Globus pallidus (tissue), 1 donor: ENCODE measurements at regions not wholly inside any gene's neighbourhood (a gene's known extent, or its start where the extent isn't known, plus 50 kb on each side); places are given as distances from the start of the nearest gene placed in this dataset.
A peak's percentile ranks its signal among the peaks of the same experiment; 100 is the strongest.
"Not testable (repeated sequence)": the region's sequence is repeated elsewhere in the genome, so short reads cannot be mapped to it uniquely, and the experiment has no call there.

Experiments
- DNase-seq: peaks from one replicate; pipeline ENCODE4 v3.0.0-alpha.2; 2015; ENCODE audit warnings: low spot score

DNA sequence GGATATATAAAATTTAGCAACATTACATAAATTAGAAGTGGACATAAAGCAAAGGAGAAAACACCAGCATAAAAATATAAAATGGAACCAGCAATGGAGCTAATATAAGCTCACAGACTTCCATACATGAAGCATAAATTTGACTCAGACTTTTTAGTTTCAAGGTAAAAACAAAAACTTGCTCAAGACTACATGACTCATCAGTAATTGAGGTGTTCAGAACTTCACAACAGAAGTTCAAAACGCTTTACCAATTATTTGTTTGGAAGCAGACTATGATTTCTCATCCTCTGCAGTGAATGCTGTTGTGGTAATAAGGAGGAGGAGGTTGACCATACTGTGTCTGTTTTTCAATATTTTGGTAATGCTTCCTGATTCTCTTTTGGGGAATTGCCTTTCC lies 192.0 kb upstream of the MEIS1 start:
- DNase-seq, result not testable (repeated sequence)

DNA sequence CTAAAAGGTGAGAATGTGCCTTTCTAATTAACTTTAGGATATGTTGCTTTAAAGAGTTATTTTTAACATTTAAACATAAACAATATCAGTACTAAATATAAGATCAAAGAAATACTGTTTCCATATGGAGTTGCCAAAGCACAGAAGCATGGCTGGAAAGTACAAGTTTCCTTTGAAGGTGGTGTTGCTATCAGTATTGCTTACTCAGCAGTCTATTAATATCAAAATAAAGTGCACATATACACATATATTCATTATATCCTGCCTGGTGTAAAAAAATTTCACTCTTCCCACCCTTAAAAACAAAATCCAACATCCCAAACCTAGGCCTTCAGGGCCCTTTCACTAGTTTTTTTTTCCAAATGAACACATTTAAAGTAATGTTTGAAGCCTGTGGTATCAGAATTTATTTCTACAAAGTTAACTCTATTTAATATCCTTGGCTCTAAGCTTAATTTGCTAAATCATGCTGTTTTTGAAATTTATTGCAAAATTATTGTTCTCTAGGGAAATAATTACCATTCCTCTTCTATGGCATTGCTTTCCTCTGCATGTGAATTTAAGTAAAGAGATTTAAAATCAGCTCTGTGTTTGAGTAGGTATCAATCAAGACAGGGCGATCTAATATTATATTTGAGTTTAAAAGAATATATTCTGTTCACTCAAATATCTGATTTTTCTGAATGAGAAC lies 192.7 kb upstream of the MEIS1 start:
- no peak for DNase-seq

DNA sequence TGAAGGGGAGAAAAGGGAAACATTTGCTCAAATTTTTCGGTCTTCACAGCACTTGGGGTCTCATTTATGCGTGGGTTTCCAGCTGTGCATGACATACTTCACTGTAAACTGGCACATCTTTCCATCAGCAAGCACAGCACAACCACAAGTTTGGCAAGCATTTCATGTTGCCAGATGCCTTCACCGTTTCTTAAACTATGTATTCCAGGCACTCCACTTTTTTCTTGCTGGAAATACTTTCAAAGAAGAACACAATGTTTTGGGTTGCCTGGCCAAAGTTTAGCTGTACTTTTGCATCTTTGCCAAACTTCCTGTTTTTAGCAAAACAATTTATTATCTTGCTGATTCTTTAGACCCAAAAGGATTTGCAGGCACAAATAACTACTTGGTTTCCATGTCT lies 194.6 kb upstream of the MEIS1 start:
- peak; percentile 31 for DNase-seq

DNA sequence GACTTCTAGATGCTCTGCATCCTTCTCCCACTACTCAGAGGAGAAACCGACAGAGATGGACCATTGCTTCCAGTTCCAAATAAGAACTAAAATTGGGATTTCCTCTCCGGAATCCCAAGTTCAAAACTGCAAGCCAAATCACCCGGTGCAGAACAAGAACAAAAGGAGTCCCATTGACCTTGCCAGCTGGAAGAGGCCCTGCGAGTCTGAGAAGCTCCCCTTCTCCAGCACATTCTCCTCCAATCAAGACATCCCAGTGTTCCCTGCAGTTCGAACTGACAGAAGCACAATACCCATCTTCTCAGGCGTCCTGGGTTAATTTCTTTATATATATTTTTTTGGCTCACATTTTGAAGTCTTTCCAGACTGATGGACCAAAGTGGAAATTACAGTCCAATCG lies 195.3 kb upstream of the MEIS1 start:
- peak; percentile 40 for DNase-seq

DNA sequence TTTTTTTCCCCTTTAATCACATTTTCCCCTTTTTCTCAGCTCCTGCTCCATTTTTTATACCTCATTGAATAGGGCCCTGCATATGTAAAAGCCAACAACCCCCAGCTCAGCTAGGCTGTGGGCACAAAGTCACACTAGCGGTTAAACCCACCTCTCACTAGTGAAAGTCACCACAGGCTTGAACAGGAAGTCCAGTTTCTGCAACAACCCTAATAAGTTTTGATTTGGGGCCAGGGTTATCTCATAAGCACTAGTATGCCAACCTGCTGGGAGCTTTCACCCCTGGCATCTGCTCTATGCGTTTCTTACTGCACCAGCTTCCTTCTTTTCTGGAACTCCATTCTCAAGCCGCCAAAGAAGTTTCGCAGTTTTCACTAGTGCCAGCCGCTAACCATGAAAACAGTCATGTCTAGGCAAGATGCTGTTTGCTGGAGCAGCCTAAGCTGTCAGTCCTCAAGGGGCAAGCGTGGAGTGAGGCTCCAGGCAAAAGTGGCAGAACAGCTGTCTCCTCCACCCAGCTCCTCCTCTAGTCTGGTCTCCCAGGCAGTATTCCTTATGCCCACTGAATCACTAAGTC lies 197.0 kb upstream of the MEIS1 start:
- no peak for DNase-seq

DNA sequence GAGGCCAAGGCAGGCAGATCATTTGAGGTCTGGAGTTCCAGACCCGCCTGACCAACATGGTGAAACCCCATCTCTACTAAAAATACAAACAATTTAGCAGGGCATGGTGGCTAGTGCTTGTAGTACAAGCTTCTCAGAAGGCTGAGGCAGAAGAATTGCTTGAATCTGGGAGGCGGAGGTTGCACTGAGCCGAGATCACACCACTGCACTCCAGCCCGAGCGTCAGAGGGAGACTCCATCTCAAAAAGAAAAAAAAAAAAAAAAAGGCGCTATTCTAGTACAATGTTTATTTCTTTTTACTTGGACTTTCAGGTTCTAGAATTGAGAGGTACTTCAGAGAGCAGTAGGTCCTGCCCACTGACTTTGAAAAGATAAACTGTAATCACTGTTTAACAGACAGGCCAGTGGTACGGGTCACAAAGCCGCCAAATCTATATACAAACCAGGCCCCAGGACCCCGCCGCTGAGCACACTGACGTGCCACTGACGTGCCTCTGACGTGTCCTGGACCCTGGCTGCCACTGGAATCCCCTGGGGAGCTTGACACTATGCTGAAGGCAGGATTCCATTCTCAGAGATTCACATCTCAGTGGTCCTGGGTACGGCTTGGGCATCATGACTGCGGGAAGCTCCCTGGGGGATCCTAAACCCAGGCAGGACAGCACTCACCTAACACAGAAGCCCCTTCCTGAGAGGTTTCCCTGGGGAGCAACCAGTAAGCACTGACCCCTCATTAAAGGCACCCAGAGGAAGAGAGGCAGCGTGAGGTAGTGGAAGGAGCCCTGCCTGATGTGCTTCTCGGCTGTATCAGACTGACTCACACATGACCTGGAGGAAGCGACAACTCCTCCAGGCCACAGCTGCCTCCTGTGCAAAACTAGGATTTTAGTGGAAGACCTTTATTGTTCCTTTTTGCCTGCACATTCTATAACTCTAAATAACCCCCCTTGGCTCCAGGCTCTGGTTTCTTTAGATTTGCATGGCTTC lies 197.8 kb upstream of the MEIS1 start:
- no peak for DNase-seq

DNA sequence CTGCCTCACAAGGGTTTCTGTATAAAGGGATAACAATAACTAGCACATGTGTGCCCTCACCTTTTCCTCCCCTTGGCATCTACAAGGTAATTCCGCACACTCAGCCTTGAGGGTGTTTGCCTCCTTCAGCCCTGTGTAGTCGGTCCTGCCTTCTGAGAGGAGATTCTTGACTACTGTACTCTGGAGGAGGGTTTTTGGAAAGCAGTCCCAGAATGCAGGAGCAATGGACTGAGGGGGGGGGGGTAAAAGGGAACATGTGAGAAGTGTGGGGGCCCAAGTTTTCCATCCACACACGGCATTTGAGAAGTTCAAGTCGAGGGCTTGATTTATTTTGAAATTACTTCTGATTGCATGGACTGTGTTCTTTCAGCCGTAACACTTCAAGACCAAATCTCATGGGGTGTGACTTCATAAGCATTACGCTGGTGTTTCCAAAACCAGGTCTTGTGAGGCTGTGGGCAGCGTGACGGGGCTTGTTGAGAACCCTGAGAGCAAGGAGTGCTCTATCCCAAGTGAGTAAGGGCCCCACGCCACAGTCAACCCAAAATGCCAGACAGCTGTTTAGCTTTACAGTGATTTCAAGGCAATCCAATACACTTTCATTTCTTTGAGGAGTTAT lies 198.7 kb upstream of the MEIS1 start:
- no peak for DNase-seq

DNA sequence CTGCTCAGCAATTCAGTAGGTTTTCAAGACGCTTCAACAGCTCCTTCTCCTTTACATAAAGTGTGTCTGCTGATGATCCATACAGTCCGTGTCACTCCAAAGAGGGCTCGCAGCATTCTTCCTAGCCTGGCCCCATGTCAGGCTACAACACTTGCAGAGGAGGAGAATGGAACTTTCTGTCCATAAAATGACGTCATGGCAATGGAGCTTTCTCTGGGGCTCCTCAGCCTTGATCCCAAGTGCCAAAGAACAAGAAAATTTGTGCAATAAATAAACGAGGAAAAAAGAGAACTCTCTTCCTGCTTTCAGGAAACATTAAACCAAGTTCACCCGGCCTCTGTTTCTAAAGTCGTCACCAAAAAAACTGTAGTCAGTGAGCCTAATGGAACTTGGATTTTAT lies 199.5 kb upstream of the MEIS1 start:
- DNase-seq, result no peak

DNA sequence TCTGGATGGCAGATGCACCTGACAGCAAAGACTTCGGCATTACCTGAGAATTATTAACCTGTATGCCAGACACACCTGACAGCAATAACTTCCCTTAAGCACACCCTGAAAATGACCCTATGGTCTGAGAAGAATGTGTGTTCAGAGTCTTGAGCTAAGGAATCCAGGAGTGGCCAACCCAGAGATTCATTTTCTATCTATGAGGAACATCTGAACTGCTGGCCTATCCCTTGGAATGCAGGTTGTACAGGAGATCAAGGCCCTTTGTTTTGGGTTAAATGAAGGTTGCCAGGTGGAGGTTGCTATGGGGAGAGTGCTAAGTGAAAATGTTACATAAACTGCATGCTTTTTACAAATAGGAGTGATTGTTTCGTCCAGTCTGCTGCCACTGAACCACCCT lies 200.9 kb upstream of the MEIS1 start:
- no peak for DNase-seq

DNA sequence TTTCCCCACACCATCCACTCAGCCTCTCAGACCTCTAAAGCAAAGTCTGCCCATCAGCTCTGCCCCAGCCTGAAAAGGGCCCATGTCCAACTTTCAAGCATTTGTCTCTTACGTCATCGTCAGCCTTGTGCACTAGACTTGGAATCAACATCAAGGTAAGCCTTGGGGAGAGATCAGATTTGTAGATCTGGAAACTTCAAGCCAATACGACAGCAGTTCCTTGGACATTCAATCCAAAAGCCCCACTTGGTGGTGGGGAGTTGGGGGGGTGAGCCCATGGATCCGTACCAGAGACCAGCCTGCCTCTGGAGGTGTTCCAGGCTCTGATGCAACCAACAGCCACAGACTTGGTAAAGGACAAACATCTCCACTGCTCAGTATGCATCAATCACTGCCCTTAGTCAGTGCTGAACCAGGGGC lies 206.8 kb upstream of the MEIS1 start:
- DNase-seq, result no peak

DNA sequence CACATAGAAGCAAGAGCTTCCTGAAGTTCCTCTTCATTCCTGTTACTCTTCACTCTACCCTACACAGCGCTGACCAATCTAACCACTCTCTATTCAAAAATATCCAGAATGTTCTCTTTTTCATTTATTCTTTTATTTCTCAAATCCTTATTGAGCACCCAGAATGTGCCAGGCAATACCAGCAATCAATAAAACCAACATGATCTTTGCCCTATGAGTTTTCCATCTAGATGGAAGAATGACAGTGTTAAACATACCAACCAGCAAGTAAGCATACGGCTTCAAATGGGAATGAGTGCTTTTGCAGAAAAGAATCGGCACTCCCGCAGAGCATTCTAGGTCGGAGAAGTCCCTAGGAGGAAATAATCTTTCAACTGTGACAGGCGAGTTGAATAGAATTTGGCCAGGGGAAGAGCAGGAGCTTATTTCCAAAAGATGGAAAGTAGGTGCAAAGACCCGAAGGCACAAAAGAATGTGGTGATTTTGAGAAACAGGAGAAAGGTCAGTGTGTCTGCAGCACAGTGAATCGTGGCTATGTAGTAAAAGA lies 217.8 kb upstream of the MEIS1 start:
- no peak for DNase-seq

DNA sequence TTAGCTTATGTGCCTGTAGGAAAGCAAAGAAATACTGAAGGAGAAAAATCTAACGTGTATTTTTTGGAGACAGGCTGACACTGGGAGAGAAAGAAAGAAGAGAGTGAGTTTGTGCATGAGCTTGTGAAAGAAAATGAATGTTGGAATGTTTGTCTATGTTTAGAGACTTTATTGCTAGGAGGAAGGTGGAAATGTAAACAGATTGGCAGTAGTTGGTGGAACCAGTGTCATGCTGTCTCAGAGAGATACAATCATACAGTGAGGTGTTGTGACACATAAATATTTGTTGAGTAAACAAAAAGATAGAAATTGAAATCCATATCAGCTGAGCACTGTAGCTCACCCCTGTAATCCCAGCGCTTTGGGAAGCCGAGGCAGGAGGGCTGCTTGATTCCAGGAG lies 222.2 kb upstream of the MEIS1 start:
- DNase-seq, result no peak

DNA sequence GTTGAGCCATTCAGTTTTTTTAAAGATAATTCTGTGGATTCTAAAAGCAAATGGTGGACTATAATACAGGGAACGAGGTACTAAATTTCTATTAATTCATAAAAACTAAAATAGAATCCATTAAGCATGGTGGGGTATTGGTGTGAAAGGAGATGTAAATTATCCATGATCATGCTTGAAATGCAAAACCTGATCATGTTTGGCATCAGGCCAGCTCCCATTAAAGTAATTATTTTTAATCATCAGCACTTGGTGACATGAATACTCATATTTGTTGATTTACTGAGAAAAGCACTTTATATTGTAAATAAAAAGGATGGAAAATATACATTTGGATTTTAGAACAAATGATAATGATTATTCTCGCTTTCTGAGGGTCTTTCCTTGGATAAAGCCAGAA lies 232.3 kb upstream of the MEIS1 start:
- no peak for DNase-seq

DNA sequence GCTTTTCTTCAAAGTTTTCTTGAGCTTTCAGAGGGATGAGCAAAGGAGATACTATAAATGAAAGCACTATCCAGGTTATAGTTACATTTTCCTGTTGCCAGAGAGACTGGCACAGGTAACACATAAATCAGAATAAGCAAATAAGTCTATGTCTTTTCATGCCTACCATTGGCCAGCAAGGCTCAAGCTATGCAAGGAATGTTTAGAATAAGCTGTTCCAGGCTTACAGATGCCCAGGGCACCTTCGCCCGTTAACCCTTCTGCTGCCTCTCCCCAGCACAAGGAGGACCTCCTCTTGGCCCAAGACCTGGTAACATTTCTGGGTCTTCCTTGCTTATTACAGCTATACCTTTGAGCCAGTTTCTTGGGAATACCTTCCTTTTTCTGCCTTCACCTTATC lies 233.7 kb upstream of the MEIS1 start:
- DNase-seq, result no peak

DNA sequence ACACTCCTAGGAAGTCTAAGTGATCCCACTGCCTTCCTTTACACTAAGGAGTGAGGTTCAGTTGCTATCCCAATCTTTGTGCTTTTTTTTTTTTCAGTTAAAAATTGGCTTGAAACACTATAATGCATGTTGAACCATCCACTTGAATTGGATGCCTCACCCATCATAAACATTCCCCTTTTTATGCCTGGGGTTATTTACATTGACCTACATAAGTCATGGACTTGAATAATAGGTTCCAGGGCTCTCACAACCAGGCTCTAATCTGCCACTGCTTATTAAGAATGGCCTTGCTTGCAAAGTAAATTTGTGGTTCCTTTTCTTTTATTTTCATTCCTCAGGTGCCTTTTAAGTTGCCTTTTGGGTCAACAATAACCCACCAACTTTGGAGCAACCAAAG lies 236.1 kb upstream of the MEIS1 start:
- DNase-seq, result no peak

DNA sequence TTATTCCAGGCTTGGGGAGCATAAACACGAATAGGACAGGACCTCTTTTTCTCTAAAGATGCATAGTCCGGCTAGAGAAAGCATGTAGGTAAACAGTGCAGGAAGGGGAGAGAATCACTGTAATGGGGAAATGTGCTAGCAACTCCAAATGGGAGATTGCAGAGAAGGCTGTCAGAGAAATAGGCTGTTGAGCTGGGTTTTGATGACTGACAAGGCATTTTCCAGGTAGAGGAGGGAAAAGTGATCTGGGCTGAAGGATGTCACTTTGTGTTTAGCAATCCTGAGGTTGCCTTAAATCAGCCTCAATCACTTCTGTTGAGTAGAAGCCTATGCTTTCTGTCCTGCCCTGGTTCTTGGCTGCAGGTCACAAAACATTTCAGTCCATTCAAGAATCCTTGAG lies 242.0 kb upstream of the MEIS1 start:
- DNase-seq, result no peak

DNA sequence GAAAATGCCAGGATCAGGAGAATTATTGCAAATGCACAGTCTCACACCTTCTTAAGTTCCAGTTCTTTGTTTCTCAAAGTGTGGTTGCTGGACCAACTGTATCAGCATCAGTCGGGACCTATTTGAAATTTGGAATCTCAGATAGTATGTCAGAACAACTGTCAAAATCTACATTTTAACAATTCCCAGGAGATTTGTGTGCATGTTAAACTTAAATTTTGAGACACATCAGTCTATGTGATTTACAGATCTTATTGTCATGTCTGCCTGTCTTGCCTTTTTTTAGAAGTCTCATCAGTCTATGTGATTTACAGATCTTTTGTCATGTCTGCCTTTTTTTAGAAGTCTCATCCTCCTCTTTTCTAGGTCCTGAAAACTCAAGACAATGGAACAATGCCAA lies 243.6 kb upstream of the MEIS1 start:
- DNase-seq, result no peak

DNA sequence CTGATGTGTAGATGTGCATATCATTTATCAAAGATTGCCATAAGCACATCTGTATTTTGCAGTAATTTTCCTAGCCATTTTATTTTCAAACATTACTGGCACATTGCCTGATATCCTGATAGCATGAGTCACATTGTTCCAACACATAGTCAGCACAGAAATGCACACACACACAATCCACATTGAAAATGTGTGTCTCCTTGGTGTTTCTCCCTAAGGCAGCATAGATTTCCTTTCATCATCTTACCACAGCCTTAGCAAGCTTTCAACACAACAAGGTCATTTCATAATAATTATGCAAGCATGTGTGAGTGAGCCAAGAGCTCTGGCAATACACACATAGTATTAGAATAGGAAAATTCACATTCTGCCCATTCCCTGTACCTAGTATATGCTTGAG lies 245.4 kb upstream of the MEIS1 start:
- DNase-seq, result no peak

DNA sequence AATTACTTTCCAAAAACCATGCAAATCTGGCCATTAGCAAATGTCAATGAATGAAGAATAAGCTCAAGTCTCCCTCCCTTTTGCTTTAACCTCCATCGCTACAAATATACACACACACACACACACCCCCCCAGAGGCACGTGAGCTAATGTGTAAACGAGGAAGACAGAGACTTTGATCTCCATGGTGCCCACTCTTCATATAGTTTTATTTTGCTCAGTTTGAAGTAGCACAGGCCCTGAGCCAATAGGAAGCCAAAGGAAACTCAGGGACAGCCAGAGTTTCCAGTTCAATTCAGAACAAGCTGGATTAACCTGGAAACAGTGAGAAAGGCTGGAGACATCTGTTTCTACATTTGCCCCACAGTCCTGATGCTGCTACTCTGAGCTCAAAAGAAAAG lies 248.4 kb upstream of the MEIS1 start:
- DNase-seq, result no peak

DNA sequence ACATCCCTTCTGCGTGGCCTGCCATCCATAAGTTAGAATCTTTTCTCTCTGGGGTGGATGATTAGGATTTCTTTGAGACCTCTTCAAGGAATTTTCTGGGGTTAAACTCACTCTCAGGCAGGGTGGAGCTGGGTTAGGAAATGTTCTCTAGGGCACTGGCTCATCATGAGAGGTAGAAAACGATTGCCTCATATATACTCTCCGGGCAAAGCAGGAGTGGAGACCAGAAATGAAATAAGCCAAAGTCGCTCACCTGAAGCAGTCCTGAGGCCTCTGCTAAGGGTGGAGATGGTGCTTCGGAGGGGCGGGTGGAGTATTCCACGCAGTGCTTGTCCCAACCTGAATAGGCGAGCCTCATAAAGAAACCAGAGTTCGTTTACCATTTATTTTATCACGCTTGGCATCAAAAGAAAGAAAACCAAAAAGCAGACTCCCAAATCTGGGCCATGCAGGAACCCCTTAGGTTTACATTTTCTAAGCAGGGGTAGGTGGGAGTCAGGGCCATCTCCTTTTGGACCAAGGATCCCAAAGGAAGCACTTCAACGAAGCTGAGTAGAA lies 249.3 kb upstream of the MEIS1 start:
- DNase-seq, result no peak

DNA sequence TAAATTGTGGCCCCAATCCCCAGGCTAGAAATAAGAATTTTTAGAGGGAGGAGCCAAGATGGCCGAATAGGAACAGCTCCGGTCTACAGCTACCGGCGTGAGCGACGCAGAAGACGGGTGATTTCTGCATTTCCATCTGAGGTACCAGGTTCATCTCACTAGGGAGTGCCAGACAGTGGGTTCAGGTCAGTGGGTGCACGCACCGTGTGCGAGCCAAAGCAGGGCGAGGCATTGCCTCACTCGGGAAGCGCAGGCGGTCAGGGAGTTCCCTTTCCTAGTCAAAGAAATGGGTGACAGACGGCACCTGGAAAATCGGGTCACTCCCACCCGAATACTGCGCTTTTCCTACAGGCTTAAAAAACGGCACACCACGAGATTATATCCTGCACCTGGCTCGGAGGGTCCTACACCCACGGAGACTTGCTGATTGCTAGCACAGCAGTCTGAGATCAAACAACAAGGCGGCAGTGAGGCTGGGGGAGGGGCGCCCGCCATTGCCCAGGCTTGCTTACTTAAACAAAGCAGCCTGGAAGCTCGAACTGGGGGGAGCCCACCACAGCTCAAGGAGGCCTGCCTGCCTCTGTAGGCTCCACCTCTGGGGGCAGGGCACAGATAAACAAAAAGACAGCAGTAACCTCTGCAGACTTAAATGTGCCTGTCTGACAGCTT lies 257.7 kb upstream of the MEIS1 start:
- DNase-seq, result not testable (repeated sequence)
